BJ (cell line): ENCODE measurements at regions not wholly inside any gene's neighbourhood (a gene's known extent, or its start where the extent isn't known, plus 50 kb on each side); places are given as distances from the start of the nearest gene placed in this dataset.
"Not testable (repeated sequence)": the region's sequence is repeated elsewhere in the genome, so short reads cannot be mapped to it uniquely, and the experiment has no call there.

Experiments used
- CTCF ChIA-PET: fragments of 350-600 bp; formaldehyde crosslinking; extraction: SDS; loops from one replicate; lab custom pipeline; 2021; ENCODE audit warnings: antibody characterized with exemption, inconsistent platforms; lab: Yijun Ruan, JAX
- POLR2A ChIA-PET: fragments of 300-600 bp; sonication (Branson Sonifier 250); formaldehyde crosslinking; extraction: SDS; loops from one replicate; lab custom pipeline; 2021; ENCODE audit warnings: antibody characterized with exemption; lab: Charles Lee
- DNase-seq: peaks from one replicate; pipeline ENCODE4 v3.0.0-alpha.2; 2011; ENCODE audit warnings: low read depth
- H3K27me3 ChIP-seq: 2 replicates; pipeline ENCODE4 v1.6.0; 2011; ENCODE audit warnings: low read length; ENCODE audit not compliant: control insufficient read depth, insufficient read depth
- H3K36me3 ChIP-seq: 2 replicates; pipeline ENCODE4 v1.5.1; 2011; ENCODE audit warnings: low read length; ENCODE audit not compliant: control insufficient read depth, insufficient read depth
- H3K4me3 ChIP-seq: 2 replicates; pipeline ENCODE4 v1.5.1; 2011; ENCODE audit warnings: low read depth, mild to moderate bottlenecking, control low read depth, low read length
- TF ChIP-seq, protein P1 (sequence below): IDR thresholded peaks from 2 replicates; pipeline ENCODE4 v1.5.1; 2011; ENCODE audit warnings: low read depth, mild to moderate bottlenecking, control low read depth, inconsistent platforms, low read length, moderate library complexity; ENCODE audit not compliant: insufficient read depth

GRCh38 chr9:100639854-100640253, 62.0 kb downstream of the CAVIN4 start:
- ChIA-PET CTCF (no interaction called here), POLR2A (no interaction called here)
- TF ChIP-seq, protein P1, sequence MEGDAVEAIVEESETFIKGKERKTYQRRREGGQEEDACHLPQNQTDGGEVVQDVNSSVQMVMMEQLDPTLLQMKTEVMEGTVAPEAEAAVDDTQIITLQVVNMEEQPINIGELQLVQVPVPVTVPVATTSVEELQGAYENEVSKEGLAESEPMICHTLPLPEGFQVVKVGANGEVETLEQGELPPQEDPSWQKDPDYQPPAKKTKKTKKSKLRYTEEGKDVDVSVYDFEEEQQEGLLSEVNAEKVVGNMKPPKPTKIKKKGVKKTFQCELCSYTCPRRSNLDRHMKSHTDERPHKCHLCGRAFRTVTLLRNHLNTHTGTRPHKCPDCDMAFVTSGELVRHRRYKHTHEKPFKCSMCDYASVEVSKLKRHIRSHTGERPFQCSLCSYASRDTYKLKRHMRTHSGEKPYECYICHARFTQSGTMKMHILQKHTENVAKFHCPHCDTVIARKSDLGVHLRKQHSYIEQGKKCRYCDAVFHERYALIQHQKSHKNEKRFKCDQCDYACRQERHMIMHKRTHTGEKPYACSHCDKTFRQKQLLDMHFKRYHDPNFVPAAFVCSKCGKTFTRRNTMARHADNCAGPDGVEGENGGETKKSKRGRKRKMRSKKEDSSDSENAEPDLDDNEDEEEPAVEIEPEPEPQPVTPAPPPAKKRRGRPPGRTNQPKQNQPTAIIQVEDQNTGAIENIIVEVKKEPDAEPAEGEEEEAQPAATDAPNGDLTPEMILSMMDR: no peak
- Histone ChIP-seq H3K4me3 (no peak overlapping the region), H3K36me3 (no peaks in the 10 kb centered on the region), H3K27me3 (no peaks in the 10 kb centered on the region)
- DNase-seq: no peak

GRCh38 chr9:100640447-100641050, 62.7 kb downstream of the CAVIN4 start:
- no peak overlapping the region for H3K4me3 ChIP-seq
- no peaks in the 10 kb centered on the region for H3K36me3 ChIP-seq
- ChIA-PET CTCF (no interaction called here), POLR2A (no interaction called here)
- no peaks in the 10 kb centered on the region for H3K27me3 ChIP-seq
- TF ChIP-seq, protein P1: no peak
- DNase-seq: no peak

- DNase-seq: no peak
- ChIA-PET POLR2A (no interaction called here), CTCF (interaction anchor here (0.6 kb wide), 1 partner anchor 38 kb away, joined by 3 read pairs; no protein-coding TSS in a partner anchor)
- Histone ChIP-seq H3K27me3 (no peaks in the 10 kb centered on the region), H3K4me3 (no peak overlapping the region), H3K36me3 (no peaks in the 10 kb centered on the region)
- TF ChIP-seq, protein P1: no peak
These were observed 63.3 kb downstream of the CAVIN4 start for GRCh38 chr9:100641166-100641565.

- Histone ChIP-seq H3K4me3 (no peak overlapping the region), H3K36me3 (no peaks in the 10 kb centered on the region), H3K27me3 (no peaks in the 10 kb centered on the region)
- ChIA-PET POLR2A (no interaction called here), CTCF (interaction anchor here (1.2 kb wide), 1 partner anchor 61 kb away, joined by 3 read pairs; no protein-coding TSS in a partner anchor)
- no peak for DNase-seq
- TF ChIP-seq, protein P1: no peak
These were observed 75.0 kb downstream of the CAVIN4 start for GRCh38 chr9:100652850-100653249.

GRCh38 chr9:100653643-100654334, 75.9 kb downstream of the CAVIN4 start:
- POLR2A ChIA-PET: no interaction called here
- CTCF ChIA-PET: interaction anchor here (1.2 kb wide), 1 partner anchor 60 kb away, joined by 3 read pairs; no protein-coding TSS in a partner anchor

DNA sequence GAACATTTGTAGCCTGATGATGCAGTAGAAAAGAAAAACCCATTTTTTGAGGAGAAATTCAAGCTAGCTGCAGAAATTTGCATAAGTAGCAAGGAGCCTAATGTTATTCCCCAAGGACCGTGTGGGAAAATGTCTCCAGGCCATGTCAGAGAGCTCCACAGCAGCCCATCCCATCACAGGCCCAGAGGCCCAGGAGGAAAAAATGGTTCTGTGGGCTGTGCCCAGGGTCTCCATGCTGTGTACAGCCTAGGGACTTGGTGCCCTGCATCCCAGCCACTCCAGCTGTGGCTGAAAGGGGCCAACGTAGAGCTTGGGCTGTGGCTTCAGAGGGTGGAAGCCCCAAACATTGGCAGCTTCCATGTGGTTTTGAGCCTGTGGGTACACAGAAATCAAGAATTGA, 79.0 kb downstream of the CAVIN4 start:
- CTCF ChIA-PET: interaction anchor here (0.6 to 1.7 kb wide), 2 partner anchors 33 to 55 kb away, joined by 3 read pairs; no protein-coding TSS in a partner anchor
- H3K36me3 ChIP-seq, DNase-seq, H3K27me3 ChIP-seq, H3K4me3 ChIP-seq, POLR2A ChIA-PET: not testable (repeated sequence)

More at GRCh38 chr9:100653643-100654334, 75.9 kb downstream of the CAVIN4 start:
- DNase-seq: no peak
- Histone ChIP-seq H3K27me3 (no peaks in the 10 kb centered on the region), H3K4me3 (no peak overlapping the region), H3K36me3 (no peaks in the 10 kb centered on the region)
- TF ChIP-seq, protein P1: no peak
